ENCODE measurements at regions not wholly inside any gene's neighbourhood (a gene's known extent, or its start where the extent isn't known, plus 50 kb on each side); places are given as distances from the start of the nearest gene placed in this dataset.

DNA sequence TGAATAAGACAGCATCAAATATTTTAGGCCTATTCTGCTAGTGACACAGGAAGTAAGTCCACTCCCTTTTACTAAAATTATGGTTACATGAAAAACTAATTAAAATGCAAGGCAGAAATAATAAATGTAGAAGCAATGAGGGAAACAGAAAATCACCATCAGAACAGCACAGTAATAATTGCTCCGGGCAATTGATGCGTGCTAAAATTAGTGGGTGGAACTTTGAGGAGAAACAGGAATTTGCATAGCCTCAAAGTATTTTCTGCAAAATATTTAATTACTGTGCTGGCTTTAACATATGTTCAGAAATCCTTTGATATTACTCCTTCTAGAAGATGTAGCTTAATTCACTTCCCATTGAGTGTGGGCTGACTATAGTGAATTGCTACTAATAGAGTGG, 654.3 kb upstream of the RAB6C start:
- H3K27ac ChIP-seq (ENCODE audit: extremely low read depth, low read depth, low read length): no peak overlapping the region
- WGBS (ENCODE audit: insufficient coverage, low coverage, missing lambda C conversion rate): 0% methylated on average over 2 of the region's 2 CpGs
- H3K9me1 ChIP-seq (ENCODE audit: control insufficient read depth, insufficient read depth, low read length): no peaks in the 10 kb centered on the region
- ChIA-PET POLR2A (no interaction called here), CTCF (ENCODE audit: low intra/inter-chr PET ratio) (no interaction called here)
- DNase-seq (ENCODE audit: extremely low read depth in 1 of 4, low spot score in 3 of 4): no peak
- H2AFZ ChIP-seq (ENCODE audit: low read depth, low read length): no peak overlapping the region
- in situ Hi-C loops (cut with MboI) (no loop called here), intact Hi-C loops (cut with micrococcal nuclease) (no loop called here)
- no peaks in the 10 kb centered on the region for H3K79me2 ChIP-seq (ENCODE audit: control insufficient read depth, insufficient read depth, low read length)
- no peaks in the 10 kb centered on the region for H3K36me3 ChIP-seq (ENCODE audit: control insufficient read depth, insufficient read depth, low read length)
- H3K4me2 ChIP-seq (ENCODE audit: insufficient read depth, low read length): no peak overlapping the region
- no peaks in the 10 kb centered on the region for H4K20me1 ChIP-seq (replicated peaks; ENCODE audit: control insufficient read depth, insufficient read depth, low read length)
- no peak overlapping the region for H3K4me3 ChIP-seq
- no TSS peak for BruUV-seq (replicated peaks)
- no peaks in the 10 kb centered on the region for H3K9me3 ChIP-seq (replicated peaks; ENCODE audit: control insufficient read depth, insufficient read depth, low read depth, low read length)
- TF ChIP-seq ARID1B (IDR thresholded peaks at IDR 0.05): no peak
- no peak for TF ChIP-seq RCOR1 (IDR thresholded peaks at IDR 0.05; ENCODE audit: borderline replicate concordance in 1 of 2, low read depth in 2 of 2, low read length in 2 of 2)
- no peak for TF ChIP-seq IFI16 (CRISPR knock-in tag; IDR thresholded peaks at IDR 0.05)
- no peak for TF ChIP-seq TCF7 (IDR thresholded peaks at IDR 0.05; ENCODE audit: borderline replicate concordance)
- TF ChIP-seq, protein P1, sequence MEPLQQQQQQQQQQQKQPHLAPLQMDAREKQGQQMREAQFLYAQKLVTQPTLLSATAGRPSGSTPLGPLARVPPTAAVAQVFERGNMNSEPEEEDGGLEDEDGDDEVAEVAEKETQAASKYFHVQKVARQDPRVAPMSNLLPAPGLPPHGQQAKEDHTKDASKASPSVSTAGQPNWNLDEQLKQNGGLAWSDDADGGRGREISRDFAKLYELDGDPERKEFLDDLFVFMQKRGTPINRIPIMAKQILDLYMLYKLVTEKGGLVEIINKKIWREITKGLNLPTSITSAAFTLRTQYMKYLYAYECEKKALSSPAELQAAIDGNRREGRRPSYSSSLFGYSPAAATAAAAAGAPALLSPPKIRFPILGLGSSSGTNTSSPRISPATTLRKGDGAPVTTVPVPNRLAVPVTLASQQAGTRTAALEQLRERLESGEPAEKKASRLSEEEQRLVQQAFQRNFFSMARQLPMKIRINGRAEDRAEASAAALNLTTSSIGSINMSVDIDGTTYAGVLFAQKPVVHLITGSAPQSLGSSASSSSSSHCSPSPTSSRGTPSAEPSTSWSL (CRISPR knock-in tag; IDR thresholded peaks at IDR 0.05; ENCODE audit: borderline replicate concordance): no peak
- TF ChIP-seq, protein P2, sequence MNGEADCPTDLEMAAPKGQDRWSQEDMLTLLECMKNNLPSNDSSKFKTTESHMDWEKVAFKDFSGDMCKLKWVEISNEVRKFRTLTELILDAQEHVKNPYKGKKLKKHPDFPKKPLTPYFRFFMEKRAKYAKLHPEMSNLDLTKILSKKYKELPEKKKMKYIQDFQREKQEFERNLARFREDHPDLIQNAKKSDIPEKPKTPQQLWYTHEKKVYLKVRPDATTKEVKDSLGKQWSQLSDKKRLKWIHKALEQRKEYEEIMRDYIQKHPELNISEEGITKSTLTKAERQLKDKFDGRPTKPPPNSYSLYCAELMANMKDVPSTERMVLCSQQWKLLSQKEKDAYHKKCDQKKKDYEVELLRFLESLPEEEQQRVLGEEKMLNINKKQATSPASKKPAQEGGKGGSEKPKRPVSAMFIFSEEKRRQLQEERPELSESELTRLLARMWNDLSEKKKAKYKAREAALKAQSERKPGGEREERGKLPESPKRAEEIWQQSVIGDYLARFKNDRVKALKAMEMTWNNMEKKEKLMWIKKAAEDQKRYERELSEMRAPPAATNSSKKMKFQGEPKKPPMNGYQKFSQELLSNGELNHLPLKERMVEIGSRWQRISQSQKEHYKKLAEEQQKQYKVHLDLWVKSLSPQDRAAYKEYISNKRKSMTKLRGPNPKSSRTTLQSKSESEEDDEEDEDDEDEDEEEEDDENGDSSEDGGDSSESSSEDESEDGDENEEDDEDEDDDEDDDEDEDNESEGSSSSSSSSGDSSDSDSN (IDR thresholded peaks at IDR 0.05; ENCODE audit: borderline replicate concordance in 1 of 2, low read depth in 2 of 2, low read length in 2 of 2): no peak
- TF ChIP-seq, protein P3, sequence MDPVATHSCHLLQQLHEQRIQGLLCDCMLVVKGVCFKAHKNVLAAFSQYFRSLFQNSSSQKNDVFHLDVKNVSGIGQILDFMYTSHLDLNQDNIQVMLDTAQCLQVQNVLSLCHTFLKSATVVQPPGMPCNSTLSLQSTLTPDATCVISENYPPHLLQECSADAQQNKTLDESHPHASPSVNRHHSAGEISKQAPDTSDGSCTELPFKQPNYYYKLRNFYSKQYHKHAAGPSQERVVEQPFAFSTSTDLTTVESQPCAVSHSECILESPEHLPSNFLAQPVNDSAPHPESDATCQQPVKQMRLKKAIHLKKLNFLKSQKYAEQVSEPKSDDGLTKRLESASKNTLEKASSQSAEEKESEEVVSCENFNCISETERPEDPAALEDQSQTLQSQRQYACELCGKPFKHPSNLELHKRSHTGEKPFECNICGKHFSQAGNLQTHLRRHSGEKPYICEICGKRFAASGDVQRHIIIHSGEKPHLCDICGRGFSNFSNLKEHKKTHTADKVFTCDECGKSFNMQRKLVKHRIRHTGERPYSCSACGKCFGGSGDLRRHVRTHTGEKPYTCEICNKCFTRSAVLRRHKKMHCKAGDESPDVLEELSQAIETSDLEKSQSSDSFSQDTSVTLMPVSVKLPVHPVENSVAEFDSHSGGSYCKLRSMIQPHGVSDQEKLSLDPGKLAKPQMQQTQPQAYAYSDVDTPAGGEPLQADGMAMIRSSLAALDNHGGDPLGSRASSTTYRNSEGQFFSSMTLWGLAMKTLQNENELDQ (CRISPR knock-in tag; IDR thresholded peaks at IDR 0.05; ENCODE audit: borderline replicate concordance): no peak
- TF ChIP-seq DMBX1 (CRISPR knock-in tag; IDR thresholded peaks at IDR 0.05; ENCODE audit: borderline replicate concordance): no peak
- no peak for TF ChIP-seq SMARCA4 (IDR thresholded peaks at IDR 0.05)
- no peak for ATAC-seq
- no peak overlapping the region for H3K9ac ChIP-seq (ENCODE audit: insufficient read depth in 1 of 2, low read depth in 2 of 2, low read length in 2 of 2)
- H3K27me3 ChIP-seq (ENCODE audit: control insufficient read depth in 2 of 2, insufficient read depth in 2 of 2, low read length in 2 of 2): no peaks in the 10 kb centered on the region
- H3K4me1 ChIP-seq (replicated peaks in 1 of 2; ENCODE audit: control insufficient read depth in 2 of 2, insufficient read depth in 2 of 2, low read length in 2 of 2): no peaks in the 10 kb centered on the region
- no peak for FAIRE-seq
